ENCODE measurements at regions not wholly inside any gene's neighbourhood (a gene's known extent, or its start where the extent isn't known, plus 50 kb on each side); places are given as distances from the start of the nearest gene placed in this dataset.

DNA sequence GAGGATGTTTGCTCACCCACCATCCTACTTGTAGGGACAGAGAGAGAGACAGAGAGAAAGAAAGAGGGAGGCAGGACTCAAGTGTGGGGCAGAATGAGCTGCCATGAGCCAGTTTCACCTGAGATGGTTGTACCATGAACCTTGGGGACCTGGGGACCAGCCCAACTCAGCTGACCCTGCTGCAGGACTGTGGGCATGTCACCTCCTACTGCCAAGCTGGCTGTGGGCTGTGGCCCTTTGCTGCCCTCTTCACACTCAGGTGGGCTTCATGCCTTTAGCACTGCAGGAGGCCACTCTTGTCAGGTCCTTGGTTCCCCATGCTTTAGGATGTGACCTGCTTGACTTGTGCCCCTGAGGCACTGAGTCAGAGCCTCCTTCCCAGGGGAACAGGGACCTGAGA is 108.2 kb upstream of the PCBD1 start:
- TF ChIP-seq, protein P1, sequence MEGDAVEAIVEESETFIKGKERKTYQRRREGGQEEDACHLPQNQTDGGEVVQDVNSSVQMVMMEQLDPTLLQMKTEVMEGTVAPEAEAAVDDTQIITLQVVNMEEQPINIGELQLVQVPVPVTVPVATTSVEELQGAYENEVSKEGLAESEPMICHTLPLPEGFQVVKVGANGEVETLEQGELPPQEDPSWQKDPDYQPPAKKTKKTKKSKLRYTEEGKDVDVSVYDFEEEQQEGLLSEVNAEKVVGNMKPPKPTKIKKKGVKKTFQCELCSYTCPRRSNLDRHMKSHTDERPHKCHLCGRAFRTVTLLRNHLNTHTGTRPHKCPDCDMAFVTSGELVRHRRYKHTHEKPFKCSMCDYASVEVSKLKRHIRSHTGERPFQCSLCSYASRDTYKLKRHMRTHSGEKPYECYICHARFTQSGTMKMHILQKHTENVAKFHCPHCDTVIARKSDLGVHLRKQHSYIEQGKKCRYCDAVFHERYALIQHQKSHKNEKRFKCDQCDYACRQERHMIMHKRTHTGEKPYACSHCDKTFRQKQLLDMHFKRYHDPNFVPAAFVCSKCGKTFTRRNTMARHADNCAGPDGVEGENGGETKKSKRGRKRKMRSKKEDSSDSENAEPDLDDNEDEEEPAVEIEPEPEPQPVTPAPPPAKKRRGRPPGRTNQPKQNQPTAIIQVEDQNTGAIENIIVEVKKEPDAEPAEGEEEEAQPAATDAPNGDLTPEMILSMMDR (conservative IDR thresholded peaks at IDR 0.05; ENCODE audit: low read depth, low read length) = no peak
- no peak for TF ChIP-seq RCOR1 (IDR thresholded peaks at IDR 0.05; ENCODE audit: insufficient replicate concordance, low read length)

All from IMR-90 (cell line).